Spleen (tissue), 11 donors: ENCODE measurements at regions not wholly inside any gene's neighbourhood (a gene's known extent, or its start where the extent isn't known, plus 50 kb on each side); places are given as distances from the start of the nearest gene placed in this dataset.
A peak's percentile ranks its signal among the peaks of the same experiment; 100 is the strongest.

Experiments
- DNase-seq: peaks from one replicate; pipeline ENCODE4 v3.0.0-alpha.2; 2020
- H3K27ac ChIP-seq, 8 donors: fragments of 200-600 bp; sonication (generic) in 7 of 8; 1 replicate in 4 of 8; 2 replicates in 4 of 8; pipeline versions ENCODE4 v1.5.0 to v1.8.0; 2016 to 2021; ENCODE audit warnings: inconsistent platforms in 4 of 8, mild to moderate bottlenecking in 4 of 8, moderate library complexity in 1 of 8
- H3K27me3 ChIP-seq, 7 donors: fragments of 200-600 bp; sonication (generic) in 6 of 7; replicated peaks in 1 of 7; 1 replicate in 4 of 7; 2 replicates in 3 of 7; pipeline versions ENCODE4 v1.5.0 to v1.8.0; 2016 to 2021; ENCODE audit warnings: inconsistent platforms in 3 of 7, mild to moderate bottlenecking in 1 of 7
- H3K36me3 ChIP-seq, 6 donors: fragments of 200-600 bp; sonication (generic) in 5 of 6; 1 replicate in 4 of 6; 2 replicates in 2 of 6; pipeline versions ENCODE4 v1.5.0 to v1.8.0; 2016 to 2021; ENCODE audit warnings: inconsistent platforms in 2 of 6
- H3K4me1 ChIP-seq, 6 donors: fragments of 200-600 bp; sonication (generic) in 5 of 6; 1 replicate in 3 of 6; 2 replicates in 3 of 6; pipeline versions ENCODE4 v1.5.0 to v1.8.0; 2016 to 2021; ENCODE audit warnings: inconsistent platforms in 3 of 6
- H3K4me3 ChIP-seq, 8 donors: fragments of 200-600 bp; sonication (generic) in 7 of 8; 1 replicate in 4 of 8; 2 replicates in 4 of 8; pipeline versions ENCODE4 v1.5.0 to v1.8.0; 2016 to 2021; ENCODE audit warnings: inconsistent platforms in 4 of 8, mild to moderate bottlenecking in 4 of 8, moderate library complexity in 2 of 8
- H3K9me3 ChIP-seq, 8 donors: fragments of 200-600 bp; sonication (generic) in 7 of 8; 1 replicate in 4 of 8; 2 replicates in 4 of 8; pipeline versions ENCODE4 v1.5.0 to v1.8.0; 2016 to 2021; ENCODE audit warnings: inconsistent platforms in 4 of 8
- POLR2A ChIP-seq, 3 donors: fragments of 450-650 bp; IDR thresholded peaks; one replicate each; pipeline ENCODE4 v1.5.1; 2017; ENCODE audit warnings: antibody characterized with exemption in 3 of 3, mild to moderate bottlenecking in 1 of 3
- POLR2AphosphoS5 ChIP-seq, 3 donors: sonication (generic); formaldehyde crosslinking; IDR thresholded peaks; one replicate each; pipeline ENCODE4 v1.5.1; 2017; ENCODE audit warnings: antibody characterized with exemption in 3 of 3
- WGBS, 5 donors: extraction: QIAGEN DNeasy Blood & Tissue Kit in 3 of 5; methylation state at CpG; one replicate each; pipeline versions ENCODE4 v1.1.5 to v1.1.7; 2013 to 2018; 5-methylcytosine and 5-hydroxymethylcytosine counted together
- intact Hi-C: fragments of 100-400 bp; cut with DNase I; formaldehyde crosslinking; loops from one replicate; pipeline ENCODE4 v1.15.0; 2023; ENCODE audit warnings: low total_unique reads
- TF ChIP-seq, protein P1 (sequence below), 11 experiments: fragments of 200-600 bp in 7 of 11; fragments of 450-650 bp in 4 of 11; sonication (generic) in 4 of 11; IDR thresholded peaks in 8 of 11; conservative IDR thresholded peaks in 3 of 11; 1 replicate in 7 of 11; 2 replicates in 4 of 11; pipeline versions ENCODE4 v1.4.0 to v1.8.0; 2016 to 2021; ENCODE audit warnings: antibody characterized with exemption in 11 of 11, inconsistent platforms in 4 of 11, mild to moderate bottlenecking in 1 of 11
- donor health status: healthy with polysubstance abuse.
- donor health status: DM: no; HTN: no; CAD: no; lungs with moderate emphysema.
- donor health status: DM: no; HTN: no; CAD: no.
- donor health status: Bipolar disorder and iron deficiency.
- donor health status: healthy.
- donor health status: DM: no; HTN: no; CAD: no.
- donor health status: DM: yes; HTN: yes; CAD: no.

DNA sequence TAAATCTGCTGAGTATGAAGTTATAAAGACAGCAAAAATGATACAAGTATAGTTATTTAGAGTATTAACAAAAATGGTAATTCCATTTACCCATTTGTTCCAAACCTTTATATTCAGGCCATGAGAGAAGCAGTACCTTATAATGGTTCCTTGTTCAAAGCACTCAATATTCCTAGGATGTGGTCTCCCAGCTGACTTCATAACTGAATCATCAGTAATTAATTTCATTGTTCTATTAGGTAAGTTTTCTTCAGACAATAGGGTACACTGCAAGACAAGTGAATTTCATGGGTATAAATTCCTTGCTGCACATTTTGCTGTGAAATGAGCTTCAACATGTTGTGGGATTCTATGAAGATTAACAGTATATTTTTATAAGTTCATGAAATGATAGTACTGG is 550.8 kb upstream of the ZEB2 start:
- H3K9me3 ChIP-seq: peaks cover 0 to 9% (median 0%) of the 10 kb centered on the region in 8 donors

DNA sequence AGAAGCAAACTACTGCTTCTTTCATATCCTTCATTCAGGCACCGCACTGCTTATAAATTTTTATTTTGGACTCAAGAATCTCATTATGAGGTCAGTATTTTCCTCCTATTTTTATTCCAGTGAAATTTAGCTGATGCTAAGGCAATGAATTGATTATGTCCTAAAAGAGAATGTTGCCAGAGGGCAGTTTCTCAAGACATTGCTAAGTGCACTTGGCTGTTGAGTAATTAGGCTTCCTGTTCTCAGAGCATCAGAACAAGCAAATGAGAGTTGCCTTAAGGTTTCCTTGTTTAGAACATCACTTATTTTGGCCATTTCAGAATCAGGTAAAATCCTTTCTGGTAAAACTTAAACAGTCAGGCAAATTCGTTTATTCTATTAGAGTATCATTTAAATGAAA is 548.6 kb upstream of the ZEB2 start:
- TF ChIP-seq POLR2AphosphoS5 (IDR thresholded peaks at IDR 0.05): no peak
- no peak for TF ChIP-seq POLR2A (IDR thresholded peaks at IDR 0.05)
- TF ChIP-seq, protein P1, sequence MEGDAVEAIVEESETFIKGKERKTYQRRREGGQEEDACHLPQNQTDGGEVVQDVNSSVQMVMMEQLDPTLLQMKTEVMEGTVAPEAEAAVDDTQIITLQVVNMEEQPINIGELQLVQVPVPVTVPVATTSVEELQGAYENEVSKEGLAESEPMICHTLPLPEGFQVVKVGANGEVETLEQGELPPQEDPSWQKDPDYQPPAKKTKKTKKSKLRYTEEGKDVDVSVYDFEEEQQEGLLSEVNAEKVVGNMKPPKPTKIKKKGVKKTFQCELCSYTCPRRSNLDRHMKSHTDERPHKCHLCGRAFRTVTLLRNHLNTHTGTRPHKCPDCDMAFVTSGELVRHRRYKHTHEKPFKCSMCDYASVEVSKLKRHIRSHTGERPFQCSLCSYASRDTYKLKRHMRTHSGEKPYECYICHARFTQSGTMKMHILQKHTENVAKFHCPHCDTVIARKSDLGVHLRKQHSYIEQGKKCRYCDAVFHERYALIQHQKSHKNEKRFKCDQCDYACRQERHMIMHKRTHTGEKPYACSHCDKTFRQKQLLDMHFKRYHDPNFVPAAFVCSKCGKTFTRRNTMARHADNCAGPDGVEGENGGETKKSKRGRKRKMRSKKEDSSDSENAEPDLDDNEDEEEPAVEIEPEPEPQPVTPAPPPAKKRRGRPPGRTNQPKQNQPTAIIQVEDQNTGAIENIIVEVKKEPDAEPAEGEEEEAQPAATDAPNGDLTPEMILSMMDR (IDR thresholded peaks at IDR 0.05 in 8 of 11, conservative IDR thresholded peaks at IDR 0.05 in 3 of 11): no peak
- intact Hi-C loops: no loop called here
- Histone ChIP-seq H3K36me3 (no peaks in the 10 kb centered on the region), H3K4me3 (no peak overlapping the region), H3K27me3 (no peaks in the 10 kb centered on the region), H3K27ac (peak overlapping the region in 2 of 8 donors; percentile 66 to 67), H3K4me1 (no peaks in the 10 kb centered on the region), H3K9me3 (peaks cover 0 to 9% (median 0%) of the 10 kb centered on the region in 8 donors)
- 74 to 83% (median 78%) methylated on average over 2 of the region's 2 CpGs for WGBS, 5 donors
- no peak for DNase-seq

More for the DNA sequence above, 550.8 kb upstream of the ZEB2 start:
- Histone ChIP-seq H3K4me3 (no peak overlapping the region), H3K27ac (no peak overlapping the region), H3K4me1 (no peaks in the 10 kb centered on the region), H3K36me3 (no peaks in the 10 kb centered on the region), H3K27me3 (no peaks in the 10 kb centered on the region)
- no peak for DNase-seq
- no peak for TF ChIP-seq POLR2AphosphoS5 (IDR thresholded peaks at IDR 0.05)
- TF ChIP-seq POLR2A (IDR thresholded peaks at IDR 0.05): no peak
- TF ChIP-seq, protein P1 (IDR thresholded peaks at IDR 0.05 in 8 of 11, conservative IDR thresholded peaks at IDR 0.05 in 3 of 11): no peak
- intact Hi-C loops: no loop called here

GRCh38 chr2:145067549-145068030 is 547.7 kb upstream of the ZEB2 start:
- 74 to 92% (median 84%) methylated on average over 6 of the region's 6 CpGs for WGBS, 5 donors
- DNase-seq: no peak
- intact Hi-C loops: no loop called here

GRCh38 chr2:145066856-145067548 is 547.1 kb upstream of the ZEB2 start:
- intact Hi-C loops: no loop called here
- Histone ChIP-seq H3K27ac (peak overlapping the region in 7 of 8 donors; percentile 13 to 68 (median 66)), H3K4me3 (no peak overlapping the region), H3K36me3 (no peaks in the 10 kb centered on the region), H3K9me3 (peaks cover 0 to 9% (median 0%) of the 10 kb centered on the region in 8 donors), H3K4me1 (no peaks in the 10 kb centered on the region), H3K27me3 (no peaks in the 10 kb centered on the region)
- 72 to 85% (median 83%) methylated on average over 3 of the region's 3 CpGs for WGBS, 5 donors
- no peak for DNase-seq
- TF ChIP-seq, protein P1 (IDR thresholded peaks at IDR 0.05 in 8 of 11, conservative IDR thresholded peaks at IDR 0.05 in 3 of 11): no peak
- TF ChIP-seq POLR2AphosphoS5 (IDR thresholded peaks at IDR 0.05): no peak
- TF ChIP-seq POLR2A (IDR thresholded peaks at IDR 0.05): no peak

More at GRCh38 chr2:145067549-145068030, 547.7 kb upstream of the ZEB2 start:
- Histone ChIP-seq H3K4me1 (no peaks in the 10 kb centered on the region), H3K27ac (peak overlapping the region in 7 of 8 donors; percentile 13 to 68 (median 66)), H3K4me3 (no peak overlapping the region), H3K36me3 (no peaks in the 10 kb centered on the region), H3K27me3 (no peaks in the 10 kb centered on the region), H3K9me3 (peaks cover 0 to 9% (median 0%) of the 10 kb centered on the region in 8 donors)
- TF ChIP-seq POLR2AphosphoS5 (IDR thresholded peaks at IDR 0.05): no peak
- TF ChIP-seq POLR2A (IDR thresholded peaks at IDR 0.05): no peak
- TF ChIP-seq, protein P1 (IDR thresholded peaks at IDR 0.05 in 8 of 11, conservative IDR thresholded peaks at IDR 0.05 in 3 of 11): no peak
